Stomach (tissue), 8 donors: ENCODE measurements at regions not wholly inside any gene's neighbourhood (a gene's known extent, or its start where the extent isn't known, plus 50 kb on each side); places are given as distances from the start of the nearest gene placed in this dataset.

ENCODE experiments used
- DNase-seq, 2 donors: peaks; one replicate each; pipeline versions ENCODE4 v3.0.0 to v3.0.0-alpha.2; 2013 to 2019
- H3K27ac ChIP-seq, 5 donors: fragments of 200-600 bp in 4 of 5; sonication (generic) in 4 of 5; one replicate each; pipeline ENCODE4 v1.5.1; 2013 to 2019; ENCODE audit warnings: mild to moderate bottlenecking in 1 of 5, moderate library complexity in 1 of 5
- H3K27me3 ChIP-seq, 3 donors: fragments of 200-600 bp; sonication (generic); one replicate each; pipeline ENCODE4 v1.5.1; 2017 to 2019; ENCODE audit warnings: mixed run types in 1 of 3
- H3K36me3 ChIP-seq, 4 donors: fragments of 200-600 bp; sonication (generic); 1 replicate in 3 of 4; 2 replicates in 1 of 4; pipeline ENCODE4 v1.5.1; 2016 to 2019
- H3K4me1 ChIP-seq, 4 donors: fragments of 200-600 bp; sonication (generic); one replicate each; pipeline ENCODE4 v1.5.1; 2016 to 2019
- H3K4me3 ChIP-seq, 4 donors: fragments of 200-600 bp; sonication (generic) in 3 of 4; one replicate each; pipeline ENCODE4 v1.5.1; 2016 to 2019; ENCODE audit warnings: mild to moderate bottlenecking in 1 of 4
- H3K9me3 ChIP-seq, 4 donors: fragments of 200-600 bp; sonication (generic); one replicate each; pipeline ENCODE4 v1.5.1; 2016 to 2019
- EP300 ChIP-seq: sonication (generic); formaldehyde crosslinking; IDR thresholded peaks from one replicate; pipeline ENCODE4 v1.6.1; 2017; ENCODE audit warnings: antibody characterized with exemption
- POLR2A ChIP-seq, 4 donors: fragments of 450-650 bp; IDR thresholded peaks; one replicate each; pipeline ENCODE4 v1.6.1; 2016; ENCODE audit warnings: antibody characterized with exemption in 4 of 4, control low read depth in 2 of 4, mild to moderate bottlenecking in 1 of 4, moderate library complexity in 1 of 4
- POLR2AphosphoS5 ChIP-seq, 3 donors: sonication (generic); formaldehyde crosslinking; IDR thresholded peaks; one replicate each; pipeline ENCODE4 v1.6.1; 2016; ENCODE audit warnings: antibody characterized with exemption in 3 of 3
- WGBS, 5 donors: extraction: QIAGEN DNeasy Blood & Tissue Kit in 3 of 5; methylation state at CpG; one replicate each; pipeline versions ENCODE4 v1.1.5 to v1.1.7; 2013 to 2018; 5-methylcytosine and 5-hydroxymethylcytosine counted together
- intact Hi-C: fragments of 100-400 bp; cut with DNase I; formaldehyde crosslinking; loops from one replicate; pipeline ENCODE4 v1.15.1; 2023; ENCODE audit warnings: low total_unique reads
- TF ChIP-seq, protein P1 (sequence below), 7 experiments: fragments of 450-650 bp in 4 of 7; fragments of 200-600 bp in 3 of 7; sonication (generic) in 3 of 7; IDR thresholded peaks; one replicate each; pipeline ENCODE4 v1.5.1; 2016 to 2019; ENCODE audit warnings: antibody characterized with exemption in 7 of 7, control low read depth in 2 of 7, mild to moderate bottlenecking in 1 of 7
- donor health status: healthy with polysubstance abuse.
- donor health status: Bipolar disorder and iron deficiency.
- donor health status: healthy.

DNA sequence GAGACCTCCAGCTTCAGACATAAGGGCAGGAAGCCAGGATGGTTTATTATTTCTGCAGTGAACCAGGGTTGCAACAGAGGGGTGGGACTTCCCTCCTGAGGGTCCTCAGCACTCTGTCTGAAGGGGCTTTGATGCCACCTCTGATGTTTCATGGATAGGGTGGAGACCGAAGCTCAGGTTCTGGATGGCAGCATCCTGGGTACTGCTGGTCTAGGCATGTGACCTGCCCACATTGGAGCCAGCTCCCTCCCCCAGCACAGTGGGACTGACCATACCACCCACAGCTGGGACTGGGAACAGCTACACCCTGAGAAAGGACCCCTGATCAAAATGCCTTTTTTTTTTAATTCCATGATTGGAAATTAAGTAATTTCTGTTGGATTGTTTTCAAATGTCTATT is 355.2 kb downstream of the ZNF516 start:
- DNase-seq: no peak
- H3K27me3 ChIP-seq: no peaks in the 10 kb centered on the region
- WGBS, 5 donors: 92 to 100% (median 96%) methylated on average over 1 of the region's 1 CpG; no CpG with 5 or more reads in 1 of the 5 donors
- peaks cover 0 to 4% (median 0%) of the 10 kb centered on the region in 4 donors for H3K9me3 ChIP-seq
- H3K36me3 ChIP-seq: no peaks in the 10 kb centered on the region
- H3K4me3 ChIP-seq: no peak overlapping the region
- TF ChIP-seq POLR2A (IDR thresholded peaks at IDR 0.05) (no peak), EP300 (no peak), POLR2AphosphoS5 (IDR thresholded peaks at IDR 0.05) (no peak)
- TF ChIP-seq, protein P1, sequence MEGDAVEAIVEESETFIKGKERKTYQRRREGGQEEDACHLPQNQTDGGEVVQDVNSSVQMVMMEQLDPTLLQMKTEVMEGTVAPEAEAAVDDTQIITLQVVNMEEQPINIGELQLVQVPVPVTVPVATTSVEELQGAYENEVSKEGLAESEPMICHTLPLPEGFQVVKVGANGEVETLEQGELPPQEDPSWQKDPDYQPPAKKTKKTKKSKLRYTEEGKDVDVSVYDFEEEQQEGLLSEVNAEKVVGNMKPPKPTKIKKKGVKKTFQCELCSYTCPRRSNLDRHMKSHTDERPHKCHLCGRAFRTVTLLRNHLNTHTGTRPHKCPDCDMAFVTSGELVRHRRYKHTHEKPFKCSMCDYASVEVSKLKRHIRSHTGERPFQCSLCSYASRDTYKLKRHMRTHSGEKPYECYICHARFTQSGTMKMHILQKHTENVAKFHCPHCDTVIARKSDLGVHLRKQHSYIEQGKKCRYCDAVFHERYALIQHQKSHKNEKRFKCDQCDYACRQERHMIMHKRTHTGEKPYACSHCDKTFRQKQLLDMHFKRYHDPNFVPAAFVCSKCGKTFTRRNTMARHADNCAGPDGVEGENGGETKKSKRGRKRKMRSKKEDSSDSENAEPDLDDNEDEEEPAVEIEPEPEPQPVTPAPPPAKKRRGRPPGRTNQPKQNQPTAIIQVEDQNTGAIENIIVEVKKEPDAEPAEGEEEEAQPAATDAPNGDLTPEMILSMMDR (IDR thresholded peaks at IDR 0.05): no peak
- intact Hi-C loops: no loop called here
- no peaks in the 10 kb centered on the region for H3K4me1 ChIP-seq
- no peak overlapping the region for H3K27ac ChIP-seq

DNA sequence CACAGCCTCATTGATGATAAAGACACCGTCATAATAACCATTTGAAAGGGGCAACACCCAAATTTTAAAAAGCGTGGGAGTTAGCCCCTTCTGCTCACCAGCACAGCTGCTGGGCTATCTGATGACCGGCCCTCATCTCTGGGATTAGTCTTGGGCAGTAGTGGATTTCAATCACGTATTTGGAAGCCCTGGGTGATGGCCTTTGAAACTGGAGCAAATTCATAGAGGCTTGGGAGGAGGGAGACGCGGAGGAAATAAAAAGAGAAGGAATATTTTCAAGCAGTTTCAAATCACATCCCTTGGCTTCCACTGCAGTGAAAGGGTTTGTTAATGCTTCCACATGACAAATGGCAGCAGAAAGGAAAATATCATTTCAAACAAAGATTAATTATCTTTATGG is 357.8 kb downstream of the ZNF516 start:
- intact Hi-C loops: no loop called here
- H3K27ac ChIP-seq: no peak overlapping the region
- H3K4me3 ChIP-seq: no peak overlapping the region
- H3K27me3 ChIP-seq: no peaks in the 10 kb centered on the region
- DNase-seq: no peak
- WGBS, 5 donors: 67 to 82% (median 77%) methylated on average over 6 of the region's 6 CpGs
- no peak for TF ChIP-seq POLR2A (IDR thresholded peaks at IDR 0.05)
- H3K9me3 ChIP-seq: peaks cover 0 to 5% (median 0%) of the 10 kb centered on the region in 4 donors
- H3K36me3 ChIP-seq: no peaks in the 10 kb centered on the region
- H3K4me1 ChIP-seq: no peaks in the 10 kb centered on the region

DNA sequence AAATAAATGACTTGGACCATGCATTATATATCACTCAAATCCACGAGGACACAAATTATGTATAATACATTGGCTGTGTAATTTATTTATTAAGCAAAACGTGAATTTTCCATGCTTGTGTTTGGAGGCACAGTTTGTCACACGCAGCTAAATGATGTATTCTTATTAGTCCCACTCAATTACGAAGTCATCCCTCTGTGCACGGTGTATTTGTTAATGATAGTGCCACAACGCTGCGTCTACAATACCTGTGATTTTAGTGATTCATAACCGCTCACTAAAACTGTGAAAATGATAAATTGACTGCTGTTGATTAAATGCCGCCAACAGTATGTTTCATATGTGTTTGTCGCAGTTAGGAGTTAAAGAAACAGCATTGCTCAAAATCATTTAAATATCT is 358.3 kb downstream of the ZNF516 start:
- Histone ChIP-seq H3K4me1 (no peaks in the 10 kb centered on the region), H3K36me3 (no peaks in the 10 kb centered on the region), H3K4me3 (no peak overlapping the region), H3K27me3 (no peaks in the 10 kb centered on the region), H3K27ac (no peak overlapping the region), H3K9me3 (peaks cover 0 to 5% (median 0%) of the 10 kb centered on the region in 4 donors)
- WGBS, 5 donors: 82 to 87% (median 85%) methylated on average over 10 of the region's 10 CpGs
- intact Hi-C loops: no loop called here
- TF ChIP-seq POLR2A (IDR thresholded peaks at IDR 0.05): no peak
- TF ChIP-seq POLR2AphosphoS5 (IDR thresholded peaks at IDR 0.05): no peak
- TF ChIP-seq, protein P1 (IDR thresholded peaks at IDR 0.05): no peak
- no peak for DNase-seq

DNA sequence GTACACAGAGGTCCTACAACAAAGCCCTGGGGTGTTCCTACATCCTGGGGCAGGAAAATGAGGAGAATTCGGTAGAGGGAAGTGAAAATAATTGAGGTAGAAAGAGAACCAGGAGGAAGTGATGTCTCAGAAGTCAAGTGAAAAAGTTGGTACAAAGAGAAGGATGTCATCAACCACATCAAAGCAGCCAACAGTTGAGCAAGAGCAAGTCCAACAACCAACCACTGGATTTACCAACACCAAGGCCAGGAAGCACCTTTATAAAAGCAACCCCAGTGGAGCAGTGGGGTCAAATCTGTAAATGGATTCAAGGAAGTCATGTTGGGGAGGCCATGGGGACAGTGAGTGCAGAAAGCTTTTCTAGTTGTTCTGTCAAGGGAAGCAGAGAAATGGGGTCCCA is 360.4 kb downstream of the ZNF516 start:
- TF ChIP-seq POLR2AphosphoS5 (IDR thresholded peaks at IDR 0.05) (no peak), POLR2A (IDR thresholded peaks at IDR 0.05) (no peak), EP300 (no peak)
- TF ChIP-seq, protein P1 (IDR thresholded peaks at IDR 0.05): no peak
- Histone ChIP-seq H3K4me3 (no peak overlapping the region), H3K27me3 (no peaks in the 10 kb centered on the region), H3K27ac (no peak overlapping the region), H3K9me3 (peaks cover 0 to 5% (median 0%) of the 10 kb centered on the region in 4 donors), H3K36me3 (no peaks in the 10 kb centered on the region), H3K4me1 (no peaks in the 10 kb centered on the region)
- no peak for DNase-seq
- WGBS, 5 donors: 39 to 70% (median 54%) methylated on average over 1 of the region's 1 CpG
- intact Hi-C loops: no loop called here

DNA sequence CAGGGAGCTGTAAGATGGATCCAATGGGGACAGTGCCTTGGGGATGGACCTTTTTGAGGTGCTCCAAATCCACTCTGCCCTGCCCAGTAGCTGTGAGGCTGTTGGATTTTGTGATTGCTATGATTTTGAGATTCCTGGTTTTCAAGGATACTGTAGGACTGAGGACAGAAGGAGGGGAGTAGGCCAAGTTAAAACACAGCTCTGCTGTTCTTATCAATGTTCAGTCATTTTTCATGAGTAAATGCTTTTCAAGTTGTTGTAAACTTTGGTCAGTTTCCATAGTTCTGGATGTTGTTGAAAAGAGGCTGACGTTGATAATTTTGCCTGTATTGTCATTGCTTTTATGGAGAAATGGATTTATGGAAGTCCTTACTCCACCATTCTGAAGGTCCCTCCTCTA is 361.2 kb downstream of the ZNF516 start:
- Histone ChIP-seq H3K9me3 (peaks cover 0 to 5% (median 0%) of the 10 kb centered on the region in 4 donors), H3K36me3 (no peaks in the 10 kb centered on the region), H3K27ac (no peak overlapping the region), H3K4me3 (no peak overlapping the region), H3K27me3 (no peaks in the 10 kb centered on the region), H3K4me1 (no peaks in the 10 kb centered on the region)
- DNase-seq: no peak
- TF ChIP-seq POLR2AphosphoS5 (IDR thresholded peaks at IDR 0.05) (no peak), EP300 (no peak), POLR2A (IDR thresholded peaks at IDR 0.05) (no peak)
- TF ChIP-seq, protein P1 (IDR thresholded peaks at IDR 0.05): no peak
- WGBS, 5 donors: 77 to 88% (median 85%) methylated on average over 1 of the region's 1 CpG
- intact Hi-C loops: no loop called here
